Transverse colon (tissue), 4 donors: ENCODE measurements at regions not wholly inside any gene's neighbourhood (a gene's known extent, or its start where the extent isn't known, plus 50 kb on each side); places are given as distances from the start of the nearest gene placed in this dataset.
"Not testable (repeated sequence)": the region's sequence is repeated elsewhere in the genome, so short reads cannot be mapped to it uniquely, and the experiment has no call there.

Experiments used
- DNase-seq: peaks from one replicate; pipeline ENCODE4 v3.0.0-alpha.2; 2019
- H3K27ac ChIP-seq, 4 donors: fragments of 200-600 bp; sonication (generic); 2 replicates each; pipeline ENCODE4 v1.5.1; 2016 to 2018; ENCODE audit warnings: inconsistent platforms in 4 of 4
- H3K27me3 ChIP-seq: fragments of 200-600 bp; sonication (generic); 2 replicates; pipeline ENCODE4 v1.5.1; 2017; ENCODE audit warnings: inconsistent platforms
- H3K36me3 ChIP-seq, 4 donors: fragments of 200-600 bp; sonication (generic); 2 replicates each; pipeline ENCODE4 v1.5.1; 2017 to 2019; ENCODE audit warnings: inconsistent platforms in 4 of 4
- H3K4me1 ChIP-seq, 4 donors: fragments of 200-600 bp; sonication (generic); 2 replicates each; pipeline ENCODE4 v1.5.1; 2017 to 2020; ENCODE audit warnings: inconsistent platforms in 4 of 4
- H3K4me3 ChIP-seq, 4 donors: fragments of 200-600 bp; sonication (generic); 1 replicate in 1 of 4; 2 replicates in 3 of 4; pipeline versions ENCODE4 v1.5.1 to v1.6.1; 2017 to 2019; ENCODE audit warnings: inconsistent platforms in 4 of 4
- H3K9me3 ChIP-seq, 2 donors: fragments of 200-600 bp; sonication (generic); 2 replicates each; pipeline ENCODE4 v1.5.1; 2017 to 2019; ENCODE audit warnings: inconsistent platforms in 2 of 2
- EP300 ChIP-seq: sonication (generic); formaldehyde crosslinking; IDR thresholded peaks from one replicate; pipeline ENCODE4 v1.6.1; 2017; ENCODE audit warnings: antibody characterized with exemption, low read depth
- POLR2A ChIP-seq: fragments of 450-650 bp; IDR thresholded peaks from one replicate; pipeline ENCODE4 v1.6.1; 2016; ENCODE audit warnings: antibody characterized with exemption, mild to moderate bottlenecking, moderate library complexity
- POLR2AphosphoS5 ChIP-seq, 3 donors: sonication (generic); formaldehyde crosslinking; IDR thresholded peaks; one replicate each; pipeline ENCODE4 v1.6.1; 2016; ENCODE audit warnings: antibody characterized with exemption in 3 of 3
- WGBS, 2 donors: methylation state at CpG; one replicate each; pipeline ENCODE4 v1.1.5; 2018; ENCODE audit warnings: low coverage in 1 of 2; 5-methylcytosine and 5-hydroxymethylcytosine counted together
- in situ Hi-C, 4 donors: fragments of 200-750 bp; cut with MboI; loops; one replicate each; pipeline versions ENCODE4 v1.15.0 to v1.15.1; 2017; ENCODE audit warnings: low sequenced_read_pairs in 3 of 4, low pct_ligation_motif_present in 1 of 4, low pct_unique_long_range_greater_than_20kb in 1 of 4
- intact Hi-C: fragments of 100-400 bp; cut with DNase I; formaldehyde crosslinking; loops from one replicate; pipeline ENCODE4 v1.15.1; 2023; ENCODE audit warnings: low total_unique reads
- TF ChIP-seq, protein P1 (sequence below), 5 experiments: fragments of 200-600 bp in 3 of 5; fragments of 450-650 bp in 2 of 5; sonication (generic) in 3 of 5; IDR thresholded peaks; 1 replicate in 2 of 5; 2 replicates in 3 of 5; pipeline ENCODE4 v1.5.1; 2016 to 2017; ENCODE audit warnings: antibody characterized with exemption in 5 of 5, inconsistent platforms in 3 of 5, mild to moderate bottlenecking in 2 of 5, moderate library complexity in 1 of 5

DNA sequence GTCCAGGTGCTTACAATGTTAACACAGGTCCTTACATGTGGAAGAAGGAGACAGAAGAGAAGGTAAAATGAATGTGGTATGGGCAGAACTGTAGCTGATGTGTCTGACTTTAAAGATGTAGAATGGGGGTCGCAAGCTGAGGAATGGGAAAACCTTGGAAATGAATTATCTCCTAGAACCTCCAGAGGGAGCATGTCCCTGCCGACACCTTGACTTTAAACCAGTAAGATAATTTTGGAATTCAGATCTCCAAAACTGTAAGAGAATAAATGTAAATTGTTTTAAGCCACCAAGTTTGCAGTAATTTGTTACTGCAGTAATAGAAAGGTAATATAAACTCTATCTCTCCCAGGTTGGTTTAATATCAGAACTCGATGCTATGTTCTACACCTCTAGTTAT is 80.1 kb upstream of the ALG10 start:
- 69 to 70% methylated on average over 1 to 3 of the region's 3 CpGs for WGBS, 2 donors
- TF ChIP-seq POLR2AphosphoS5 (IDR thresholded peaks at IDR 0.05) (no peak), EP300 (no peak), POLR2A (no peak)
- TF ChIP-seq, protein P1, sequence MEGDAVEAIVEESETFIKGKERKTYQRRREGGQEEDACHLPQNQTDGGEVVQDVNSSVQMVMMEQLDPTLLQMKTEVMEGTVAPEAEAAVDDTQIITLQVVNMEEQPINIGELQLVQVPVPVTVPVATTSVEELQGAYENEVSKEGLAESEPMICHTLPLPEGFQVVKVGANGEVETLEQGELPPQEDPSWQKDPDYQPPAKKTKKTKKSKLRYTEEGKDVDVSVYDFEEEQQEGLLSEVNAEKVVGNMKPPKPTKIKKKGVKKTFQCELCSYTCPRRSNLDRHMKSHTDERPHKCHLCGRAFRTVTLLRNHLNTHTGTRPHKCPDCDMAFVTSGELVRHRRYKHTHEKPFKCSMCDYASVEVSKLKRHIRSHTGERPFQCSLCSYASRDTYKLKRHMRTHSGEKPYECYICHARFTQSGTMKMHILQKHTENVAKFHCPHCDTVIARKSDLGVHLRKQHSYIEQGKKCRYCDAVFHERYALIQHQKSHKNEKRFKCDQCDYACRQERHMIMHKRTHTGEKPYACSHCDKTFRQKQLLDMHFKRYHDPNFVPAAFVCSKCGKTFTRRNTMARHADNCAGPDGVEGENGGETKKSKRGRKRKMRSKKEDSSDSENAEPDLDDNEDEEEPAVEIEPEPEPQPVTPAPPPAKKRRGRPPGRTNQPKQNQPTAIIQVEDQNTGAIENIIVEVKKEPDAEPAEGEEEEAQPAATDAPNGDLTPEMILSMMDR (IDR thresholded peaks at IDR 0.05) = no peak
- H3K27ac ChIP-seq = no peak overlapping the region
- no peaks in the 10 kb centered on the region for H3K9me3 ChIP-seq
- DNase-seq = no peak
- no peaks in the 10 kb centered on the region for H3K4me1 ChIP-seq
- H3K36me3 ChIP-seq = no peaks in the 10 kb centered on the region
- in situ Hi-C loops (no loop called here), intact Hi-C loops (no loop called here)
- no peaks in the 10 kb centered on the region for H3K27me3 ChIP-seq
- no peak overlapping the region for H3K4me3 ChIP-seq

DNA sequence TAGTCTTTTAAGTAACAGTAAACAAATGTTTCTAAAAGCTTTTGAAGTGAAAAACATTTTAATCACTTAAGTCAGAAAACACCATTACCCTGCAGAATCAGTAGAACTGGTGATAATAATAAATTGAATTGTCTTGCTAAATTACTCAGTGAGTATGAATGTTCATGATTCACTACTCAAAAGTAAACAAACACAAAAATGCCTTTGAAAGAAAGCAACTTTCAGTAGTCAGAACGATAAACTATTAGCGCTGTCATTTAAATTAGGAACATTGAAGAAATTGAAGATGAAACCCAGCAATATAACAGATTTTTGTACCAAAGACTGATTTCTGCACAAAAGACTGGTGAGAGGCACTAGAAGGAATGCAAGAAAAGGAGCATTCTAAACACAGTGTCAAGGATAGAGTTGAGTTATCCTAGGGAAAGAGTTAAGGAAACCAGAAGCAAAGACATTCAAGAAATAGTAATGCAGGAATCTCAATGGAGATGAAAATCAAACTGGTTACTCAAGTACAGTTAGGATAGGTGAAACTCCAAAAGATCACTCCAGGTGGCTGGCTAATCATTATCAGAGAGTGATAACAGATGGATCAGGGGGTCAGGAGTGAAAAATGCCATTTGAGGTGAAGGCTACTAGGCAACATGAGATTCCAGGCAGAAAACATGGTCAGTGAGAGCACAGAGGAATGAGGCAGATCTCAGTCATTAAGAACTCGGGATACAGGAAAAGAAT is 77.4 kb upstream of the ALG10 start:
- intact Hi-C loops = no loop called here

DNA sequence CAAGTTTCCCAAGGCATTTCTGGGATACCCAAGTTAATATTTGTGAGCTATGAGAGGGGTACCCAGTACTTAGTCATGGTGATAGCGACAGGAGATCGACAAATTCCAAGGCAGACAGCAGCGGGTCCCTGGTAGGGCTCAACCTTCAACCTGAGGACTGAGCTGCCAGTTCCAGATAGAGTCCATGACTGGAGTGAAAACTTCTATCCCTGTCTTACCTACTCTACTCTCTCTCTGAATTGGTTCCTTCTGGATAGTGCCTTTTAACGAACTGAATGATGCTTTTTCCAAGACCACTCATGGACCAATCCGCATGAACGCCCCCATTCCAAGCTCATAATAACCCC is 76.9 kb upstream of the ALG10 start:
- TF ChIP-seq, protein P1 (IDR thresholded peaks at IDR 0.05) = no peak
- TF ChIP-seq POLR2A (no peak), POLR2AphosphoS5 (IDR thresholded peaks at IDR 0.05) (no peak), EP300 (no peak)
- Histone ChIP-seq H3K36me3 (no peaks in the 10 kb centered on the region), H3K4me3 (no peak overlapping the region), H3K27ac (no peak overlapping the region), H3K4me1 (no peaks in the 10 kb centered on the region), H3K27me3 (no peaks in the 10 kb centered on the region), H3K9me3 (peaks cover 4 to 12% of the 10 kb centered on the region in 2 donors)
- in situ Hi-C loops = no loop called here
- no peak for DNase-seq
- WGBS, 2 donors = 81 to 84% methylated on average over 5 to 6 of the region's 6 CpGs
- intact Hi-C loops = no loop called here

More for the DNA sequence above, 77.4 kb upstream of the ALG10 start:
- in situ Hi-C loops = no loop called here
- Histone ChIP-seq H3K4me1 (no peaks in the 10 kb centered on the region), H3K9me3 (peaks cover 0 to 11% of the 10 kb centered on the region in 2 donors), H3K36me3 (no peaks in the 10 kb centered on the region), H3K27me3 (no peaks in the 10 kb centered on the region), H3K27ac (no peak overlapping the region), H3K4me3 (no peak overlapping the region)
- no peak for DNase-seq
- 71 to 73% methylated on average over 3 of the region's 3 CpGs for WGBS, 2 donors
- TF ChIP-seq, protein P1 (IDR thresholded peaks at IDR 0.05) = no peak
- TF ChIP-seq POLR2A = no peak
- TF ChIP-seq POLR2AphosphoS5 (IDR thresholded peaks at IDR 0.05) = no peak
- TF ChIP-seq EP300 = no peak

DNA sequence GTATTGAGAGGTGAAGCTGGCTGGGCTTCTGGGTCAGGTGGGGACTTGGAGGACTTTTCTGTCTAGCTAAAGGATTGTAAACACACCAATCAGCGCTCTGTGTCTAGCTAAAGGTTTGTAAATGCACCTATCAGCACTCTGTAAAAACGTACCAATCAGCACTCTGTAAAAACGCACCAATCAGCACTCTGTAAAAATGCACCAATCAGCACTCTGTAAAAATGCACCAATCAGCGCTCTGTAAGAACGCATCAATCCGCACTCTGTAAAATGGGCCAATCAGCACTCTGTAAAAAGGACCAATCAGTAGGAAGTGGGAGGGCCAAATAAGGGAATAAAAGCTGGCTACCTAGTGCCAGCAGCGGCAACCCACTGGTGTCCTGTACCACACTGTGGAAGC is 56.1 kb upstream of the ALG10 start:
- H3K4me3 ChIP-seq, H3K27ac ChIP-seq, H3K36me3 ChIP-seq, in situ Hi-C loops, H3K4me1 ChIP-seq, DNase-seq, intact Hi-C loops, H3K27me3 ChIP-seq, H3K9me3 ChIP-seq: not testable (repeated sequence)
- 91 to 94% methylated on average over 5 to 7 of the region's 7 CpGs for WGBS, 2 donors

DNA sequence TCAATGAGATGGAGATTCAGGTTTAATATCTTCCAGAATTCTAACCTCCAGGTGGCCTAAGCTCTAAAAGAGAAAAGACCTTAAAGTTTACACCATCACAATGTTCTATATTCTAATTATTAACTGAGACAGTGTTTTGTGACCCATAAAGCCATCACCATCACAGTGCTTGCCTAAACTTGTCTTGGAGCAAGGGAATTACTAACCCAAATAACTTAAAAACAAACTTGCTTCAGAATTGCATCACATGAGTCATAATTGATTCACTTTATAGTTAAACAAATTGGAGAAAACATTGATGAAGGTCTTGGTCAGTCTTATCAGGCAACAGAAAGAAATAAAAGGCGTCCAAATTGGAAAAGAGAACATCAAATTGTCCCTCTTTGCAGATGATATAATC is 54.5 kb upstream of the ALG10 start:
- H3K36me3 ChIP-seq = no peaks in the 10 kb centered on the region
- intact Hi-C loops (no loop called here), in situ Hi-C loops (no loop called here)
- no peaks in the 10 kb centered on the region for H3K4me1 ChIP-seq
- no peaks in the 10 kb centered on the region for H3K9me3 ChIP-seq
- no peak for DNase-seq
- no peak for TF ChIP-seq EP300
- no peak for TF ChIP-seq POLR2A
- no peak for TF ChIP-seq POLR2AphosphoS5 (IDR thresholded peaks at IDR 0.05)
- TF ChIP-seq, protein P1 (IDR thresholded peaks at IDR 0.05) = no peak
- H3K27ac ChIP-seq = no peak overlapping the region
- H3K27me3 ChIP-seq = no peaks in the 10 kb centered on the region
- no peak overlapping the region for H3K4me3 ChIP-seq
- WGBS, 2 donors = 67 to 89% methylated on average over 1 of the region's 1 CpG
